Peyer's patch (tissue), 4 donors: ENCODE measurements at regions not wholly inside any gene's neighbourhood (a gene's known extent, or its start where the extent isn't known, plus 50 kb on each side); places are given as distances from the start of the nearest gene placed in this dataset.

ENCODE experiments used
- POLR2A ChIP-seq, 2 donors: fragments of 450-650 bp; IDR thresholded peaks; one replicate each; pipeline ENCODE4 v1.5.1; 2017; ENCODE audit warnings: antibody characterized with exemption in 2 of 2, mild to moderate bottlenecking in 2 of 2, moderate library complexity in 2 of 2
- TF ChIP-seq, protein P1 (sequence below), 6 experiments: fragments of 450-650 bp in 4 of 6; fragments of 200-600 bp in 2 of 6; sonication (generic) in 1 of 6; IDR thresholded peaks; one replicate each; pipeline ENCODE4 v1.5.1; 2017 to 2019; ENCODE audit warnings: antibody characterized with exemption in 6 of 6, mild to moderate bottlenecking in 3 of 6, moderate library complexity in 1 of 6

DNA sequence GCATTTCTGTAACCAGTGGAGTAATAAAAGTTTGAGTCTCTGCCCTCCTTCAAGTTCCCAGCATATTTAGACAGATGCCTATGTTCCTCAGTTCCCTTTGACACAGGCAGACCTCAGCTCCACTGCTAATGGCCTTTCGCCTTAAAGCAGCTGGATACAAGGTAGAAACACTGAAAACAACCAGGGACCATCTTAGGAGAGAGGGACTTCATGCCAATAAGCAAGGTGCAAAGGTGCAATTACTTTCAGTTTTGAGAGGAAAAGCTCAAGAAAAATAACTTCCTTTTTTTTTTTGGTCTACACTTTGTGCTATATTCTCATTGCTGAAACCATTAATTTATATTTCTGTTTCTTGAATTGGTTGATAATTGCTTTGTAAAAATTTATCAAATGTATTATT, 781.9 kb upstream of the GALNTL6 start:
- TF ChIP-seq, protein P1, sequence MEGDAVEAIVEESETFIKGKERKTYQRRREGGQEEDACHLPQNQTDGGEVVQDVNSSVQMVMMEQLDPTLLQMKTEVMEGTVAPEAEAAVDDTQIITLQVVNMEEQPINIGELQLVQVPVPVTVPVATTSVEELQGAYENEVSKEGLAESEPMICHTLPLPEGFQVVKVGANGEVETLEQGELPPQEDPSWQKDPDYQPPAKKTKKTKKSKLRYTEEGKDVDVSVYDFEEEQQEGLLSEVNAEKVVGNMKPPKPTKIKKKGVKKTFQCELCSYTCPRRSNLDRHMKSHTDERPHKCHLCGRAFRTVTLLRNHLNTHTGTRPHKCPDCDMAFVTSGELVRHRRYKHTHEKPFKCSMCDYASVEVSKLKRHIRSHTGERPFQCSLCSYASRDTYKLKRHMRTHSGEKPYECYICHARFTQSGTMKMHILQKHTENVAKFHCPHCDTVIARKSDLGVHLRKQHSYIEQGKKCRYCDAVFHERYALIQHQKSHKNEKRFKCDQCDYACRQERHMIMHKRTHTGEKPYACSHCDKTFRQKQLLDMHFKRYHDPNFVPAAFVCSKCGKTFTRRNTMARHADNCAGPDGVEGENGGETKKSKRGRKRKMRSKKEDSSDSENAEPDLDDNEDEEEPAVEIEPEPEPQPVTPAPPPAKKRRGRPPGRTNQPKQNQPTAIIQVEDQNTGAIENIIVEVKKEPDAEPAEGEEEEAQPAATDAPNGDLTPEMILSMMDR (IDR thresholded peaks at IDR 0.05): no peak
- TF ChIP-seq POLR2A (IDR thresholded peaks at IDR 0.05): no peak
